ENCODE measurements at regions not wholly inside any gene's neighbourhood (a gene's known extent, or its start where the extent isn't known, plus 50 kb on each side); places are given as distances from the start of the nearest gene placed in this dataset.

DNA sequence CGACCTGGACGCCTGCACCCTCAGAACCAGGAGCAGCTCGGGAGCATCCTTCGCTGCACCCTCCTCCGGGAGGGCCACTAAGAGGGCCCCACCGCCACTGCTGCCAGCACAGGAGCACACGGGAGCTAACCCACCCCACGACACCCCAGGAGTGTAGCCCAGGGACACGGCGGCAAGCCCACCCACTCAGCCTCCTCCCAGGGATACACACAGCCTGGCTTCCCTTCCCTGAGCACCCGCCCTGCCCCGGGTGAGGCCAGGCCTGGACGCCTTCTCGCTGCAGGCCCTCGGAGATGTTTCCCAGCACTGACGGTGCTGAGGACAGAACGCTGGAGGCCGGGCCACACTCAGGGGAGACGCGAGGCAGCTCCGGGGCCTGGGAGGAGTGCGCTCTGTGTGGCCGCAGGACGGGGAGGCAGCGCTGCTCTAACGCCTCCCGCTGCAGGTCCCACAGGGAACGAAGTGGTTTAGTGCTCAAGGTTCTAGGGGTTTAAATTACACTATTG, 190.4 kb downstream of the BRD1 start:
- no peak for DNase-seq (ENCODE audit: low read depth)
- no peak overlapping the region for H3K4me3 ChIP-seq (ENCODE audit: low read depth, low read length)
- TF ChIP-seq POLR2A (IDR thresholded peaks at IDR 0.05; ENCODE audit: extremely low read depth, insufficient read length) (no peak), MYC (IDR thresholded peaks at IDR 0.05; ENCODE audit: low read depth, low read length) (no peak)
- TF ChIP-seq, protein P1, sequence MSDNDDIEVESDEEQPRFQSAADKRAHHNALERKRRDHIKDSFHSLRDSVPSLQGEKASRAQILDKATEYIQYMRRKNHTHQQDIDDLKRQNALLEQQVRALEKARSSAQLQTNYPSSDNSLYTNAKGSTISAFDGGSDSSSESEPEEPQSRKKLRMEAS (IDR thresholded peaks at IDR 0.05; ENCODE audit: low read depth, low read length) = no peak
- TF ChIP-seq, protein P2, sequence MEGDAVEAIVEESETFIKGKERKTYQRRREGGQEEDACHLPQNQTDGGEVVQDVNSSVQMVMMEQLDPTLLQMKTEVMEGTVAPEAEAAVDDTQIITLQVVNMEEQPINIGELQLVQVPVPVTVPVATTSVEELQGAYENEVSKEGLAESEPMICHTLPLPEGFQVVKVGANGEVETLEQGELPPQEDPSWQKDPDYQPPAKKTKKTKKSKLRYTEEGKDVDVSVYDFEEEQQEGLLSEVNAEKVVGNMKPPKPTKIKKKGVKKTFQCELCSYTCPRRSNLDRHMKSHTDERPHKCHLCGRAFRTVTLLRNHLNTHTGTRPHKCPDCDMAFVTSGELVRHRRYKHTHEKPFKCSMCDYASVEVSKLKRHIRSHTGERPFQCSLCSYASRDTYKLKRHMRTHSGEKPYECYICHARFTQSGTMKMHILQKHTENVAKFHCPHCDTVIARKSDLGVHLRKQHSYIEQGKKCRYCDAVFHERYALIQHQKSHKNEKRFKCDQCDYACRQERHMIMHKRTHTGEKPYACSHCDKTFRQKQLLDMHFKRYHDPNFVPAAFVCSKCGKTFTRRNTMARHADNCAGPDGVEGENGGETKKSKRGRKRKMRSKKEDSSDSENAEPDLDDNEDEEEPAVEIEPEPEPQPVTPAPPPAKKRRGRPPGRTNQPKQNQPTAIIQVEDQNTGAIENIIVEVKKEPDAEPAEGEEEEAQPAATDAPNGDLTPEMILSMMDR (IDR thresholded peaks at IDR 0.05; ENCODE audit: low read depth, low read length) = no peak

DNA sequence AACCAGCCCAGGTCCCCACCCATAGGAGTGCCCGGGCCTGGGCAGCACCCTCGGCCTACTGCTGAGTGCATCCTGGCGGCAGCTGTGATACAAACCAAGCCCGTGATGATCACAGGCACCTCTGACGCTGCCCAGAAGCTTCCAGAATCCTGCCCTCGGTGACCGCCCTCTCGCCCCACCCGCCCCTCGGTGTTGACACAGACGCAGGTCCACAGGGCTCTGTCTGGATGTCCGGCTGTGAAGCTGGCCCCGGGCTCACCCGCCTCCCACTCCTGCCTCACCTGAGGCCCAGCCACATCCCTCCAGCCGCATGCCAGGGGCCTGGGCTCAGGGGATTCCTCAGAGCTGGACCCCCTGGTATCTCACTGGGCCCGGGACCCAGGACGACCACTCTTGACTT, 191.0 kb downstream of the BRD1 start:
- no peak for DNase-seq (ENCODE audit: low read depth)
- TF ChIP-seq POLR2A (IDR thresholded peaks at IDR 0.05; ENCODE audit: extremely low read depth, insufficient read length) (no peak), MYC (IDR thresholded peaks at IDR 0.05; ENCODE audit: low read depth, low read length) (no peak)
- TF ChIP-seq, protein P2 (IDR thresholded peaks at IDR 0.05; ENCODE audit: low read depth, low read length) = no peak
- TF ChIP-seq, protein P1 (IDR thresholded peaks at IDR 0.05; ENCODE audit: low read depth, low read length) = no peak
- H3K4me3 ChIP-seq (ENCODE audit: low read depth, low read length) = no peak overlapping the region

DNA sequence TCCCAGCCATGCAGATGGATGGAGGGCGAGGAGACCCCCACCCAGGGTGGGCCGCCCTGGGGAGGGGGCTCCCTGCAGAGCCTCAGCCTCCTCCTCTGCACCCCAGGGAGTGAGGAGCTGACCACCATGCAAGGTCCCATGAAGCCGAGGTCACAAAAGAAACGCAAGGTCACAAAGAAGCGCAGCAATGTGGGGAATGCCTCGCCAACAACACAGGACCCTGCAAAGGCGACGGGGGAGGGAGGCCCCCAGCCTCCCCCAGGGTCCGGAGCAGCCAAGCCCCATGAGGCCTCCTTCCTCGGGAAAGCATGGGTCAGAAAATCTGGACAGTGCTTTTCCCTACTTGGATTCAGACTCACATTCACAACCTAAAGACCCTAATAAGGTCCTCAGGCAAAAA, 191.5 kb downstream of the BRD1 start:
- H3K4me3 ChIP-seq (ENCODE audit: low read depth, low read length) = no peak overlapping the region
- TF ChIP-seq, protein P1 (IDR thresholded peaks at IDR 0.05; ENCODE audit: low read depth, low read length) = no peak
- TF ChIP-seq MYC (IDR thresholded peaks at IDR 0.05; ENCODE audit: low read depth, low read length) (no peak), POLR2A (IDR thresholded peaks at IDR 0.05; ENCODE audit: extremely low read depth, insufficient read length) (no peak)
- TF ChIP-seq, protein P2 (IDR thresholded peaks at IDR 0.05; ENCODE audit: low read depth, low read length) = no peak
- no peak for DNase-seq (ENCODE audit: low read depth)

DNA sequence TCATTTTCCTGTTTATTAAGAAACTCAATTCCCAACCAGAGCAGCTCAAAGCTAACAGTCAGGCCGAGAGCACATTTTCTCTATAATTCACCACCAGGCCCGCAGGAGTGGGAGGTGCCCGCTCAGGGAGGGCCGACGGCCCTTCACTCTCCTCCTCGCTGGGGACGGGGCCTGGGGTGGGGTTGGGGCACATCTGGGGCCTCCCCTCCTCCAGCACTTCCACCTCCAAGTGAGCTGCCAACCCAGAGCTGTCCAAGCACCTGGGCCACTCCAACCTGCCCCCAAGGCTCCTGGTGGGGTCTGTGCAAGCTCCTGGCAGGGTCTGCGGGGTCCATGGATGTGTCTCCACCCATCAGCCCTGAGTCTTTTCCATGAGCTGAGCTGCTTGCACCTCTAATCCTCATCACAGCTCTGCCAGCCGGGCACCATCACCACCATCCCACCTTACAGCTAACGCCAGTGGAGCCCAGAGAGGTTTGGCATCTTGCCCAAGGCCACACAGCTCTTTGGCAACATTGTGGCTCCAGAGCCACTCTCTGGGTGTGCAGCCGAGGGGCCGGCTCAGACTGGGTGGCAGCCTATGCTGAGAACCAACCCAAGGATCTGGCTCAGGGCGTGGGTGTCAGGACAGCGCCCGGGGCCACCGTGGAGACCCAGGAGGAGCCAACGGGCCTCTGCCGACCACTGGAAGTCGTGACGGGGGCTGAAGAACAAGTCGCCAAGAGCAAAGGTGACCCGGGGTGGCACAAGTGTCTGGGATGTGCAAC, 193.5 kb downstream of the BRD1 start:
- H3K4me3 ChIP-seq (ENCODE audit: low read depth, low read length) = no peak overlapping the region
- TF ChIP-seq, protein P2 (IDR thresholded peaks at IDR 0.05; ENCODE audit: low read depth, low read length) = no peak
- TF ChIP-seq POLR2A (IDR thresholded peaks at IDR 0.05; ENCODE audit: extremely low read depth, insufficient read length) (no peak), MYC (IDR thresholded peaks at IDR 0.05; ENCODE audit: low read depth, low read length) (no peak)
- TF ChIP-seq, protein P1 (IDR thresholded peaks at IDR 0.05; ENCODE audit: low read depth, low read length) = no peak
- no peak for DNase-seq (ENCODE audit: low read depth)

DNA sequence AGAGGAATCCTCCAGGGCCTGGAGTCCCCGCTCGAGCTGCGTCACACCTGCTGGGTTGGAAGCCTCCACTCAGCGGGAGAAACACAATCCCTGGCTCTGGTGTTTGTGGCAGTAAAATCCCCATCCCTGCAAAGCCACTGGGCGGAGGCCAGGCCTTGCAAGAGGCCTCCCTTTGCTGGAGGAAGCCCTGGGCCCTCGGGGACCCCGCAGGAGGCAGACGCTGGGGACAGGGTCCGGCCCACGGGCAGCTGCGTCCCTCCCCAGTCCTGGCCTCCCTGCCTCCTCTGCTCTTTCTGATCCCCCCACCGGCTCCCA, 194.7 kb downstream of the BRD1 start:
- TF ChIP-seq MYC (IDR thresholded peaks at IDR 0.05; ENCODE audit: low read depth, low read length) (no peak), POLR2A (IDR thresholded peaks at IDR 0.05; ENCODE audit: extremely low read depth, insufficient read length) (no peak)
- TF ChIP-seq, protein P1 (IDR thresholded peaks at IDR 0.05; ENCODE audit: low read depth, low read length) = no peak
- TF ChIP-seq, protein P2 (IDR thresholded peaks at IDR 0.05; ENCODE audit: low read depth, low read length) = no peak
- H3K4me3 ChIP-seq (ENCODE audit: low read depth, low read length) = no peak overlapping the region
- no peak for DNase-seq (ENCODE audit: low read depth)

Data from NB4 (cell line).